ENCODE measurements at regions not wholly inside any gene's neighbourhood (a gene's known extent, or its start where the extent isn't known, plus 50 kb on each side); places are given as distances from the start of the nearest gene placed in this dataset.

- H3K36me3 Mint-ChIP-seq (ENCODE audit: low read depth) = no peaks in the 10 kb centered on the region
Observed at GRCh38 chr1:70628973-70629372, 217.9 kb downstream of the CTH start.

GRCh38 chr1:70633004-70633403 lies 221.9 kb downstream of the CTH start:
- Mint-ChIP-seq H3K27me3 (ENCODE audit: low read depth, poor library complexity) (peaks cover 4% of the 10 kb centered on the region), H3K9me3 (no peaks in the 10 kb centered on the region), H3K4me1 (no peaks in the 10 kb centered on the region), H3K36me3 (ENCODE audit: low read depth) (no peaks in the 10 kb centered on the region), H3K27ac (no peak overlapping the region), H3K4me3 (no peak overlapping the region)
- no peak for TF ChIP-seq CTCF (IDR thresholded peaks at IDR 0.05)
- DNase-seq = no peak

More at GRCh38 chr1:70628973-70629372, 217.9 kb downstream of the CTH start:
- peaks cover 4% of the 10 kb centered on the region for H3K27me3 Mint-ChIP-seq (ENCODE audit: low read depth, poor library complexity)
- H3K27ac Mint-ChIP-seq = no peak overlapping the region
- H3K4me1 Mint-ChIP-seq = no peaks in the 10 kb centered on the region
- peaks cover 3% of the 10 kb centered on the region for H3K9me3 Mint-ChIP-seq
- no peak for DNase-seq
- H3K4me3 Mint-ChIP-seq = no peak overlapping the region
- TF ChIP-seq CTCF (IDR thresholded peaks at IDR 0.05) = no peak

- Mint-ChIP-seq H3K9me3 (no peaks in the 10 kb centered on the region), H3K27ac (no peak overlapping the region), H3K4me3 (no peak overlapping the region), H3K36me3 (ENCODE audit: low read depth) (no peaks in the 10 kb centered on the region), H3K4me1 (no peaks in the 10 kb centered on the region), H3K27me3 (ENCODE audit: low read depth, poor library complexity) (peaks cover 3% of the 10 kb centered on the region)
- TF ChIP-seq CTCF (IDR thresholded peaks at IDR 0.05) = no peak
- DNase-seq = no peak
Observed at GRCh38 chr1:70635868-70636267, 224.8 kb downstream of the CTH start.

- peaks cover 3% of the 10 kb centered on the region for H3K27me3 Mint-ChIP-seq (ENCODE audit: low read depth, poor library complexity)
- no peaks in the 10 kb centered on the region for H3K9me3 Mint-ChIP-seq
- no peak overlapping the region for H3K27ac Mint-ChIP-seq
- TF ChIP-seq CTCF (IDR thresholded peaks at IDR 0.05) = no peak
- no peak for DNase-seq
- H3K4me3 Mint-ChIP-seq = no peak overlapping the region
- no peaks in the 10 kb centered on the region for H3K36me3 Mint-ChIP-seq (ENCODE audit: low read depth)
- H3K4me1 Mint-ChIP-seq = no peaks in the 10 kb centered on the region
Observed at GRCh38 chr1:70641868-70642267, 230.8 kb downstream of the CTH start.

- Mint-ChIP-seq H3K27me3 (ENCODE audit: low read depth, poor library complexity) (peaks cover 3% of the 10 kb centered on the region), H3K4me1 (no peaks in the 10 kb centered on the region), H3K27ac (no peak overlapping the region), H3K4me3 (no peak overlapping the region), H3K36me3 (ENCODE audit: low read depth) (no peaks in the 10 kb centered on the region), H3K9me3 (no peaks in the 10 kb centered on the region)
- no peak for TF ChIP-seq CTCF (IDR thresholded peaks at IDR 0.05)
- DNase-seq = no peak
Observed at GRCh38 chr1:70656361-70656760, 245.3 kb downstream of the CTH start.

- Mint-ChIP-seq H3K27me3 (ENCODE audit: low read depth, poor library complexity) (peaks cover 3% of the 10 kb centered on the region), H3K36me3 (ENCODE audit: low read depth) (no peaks in the 10 kb centered on the region), H3K9me3 (peaks cover 4% of the 10 kb centered on the region), H3K4me3 (no peak overlapping the region), H3K4me1 (no peaks in the 10 kb centered on the region), H3K27ac (no peak overlapping the region)
- no peak for TF ChIP-seq CTCF (IDR thresholded peaks at IDR 0.05)
- no peak for DNase-seq
Observed at GRCh38 chr1:70659891-70660290, 248.8 kb downstream of the CTH start.

Data from nephron progenitor cell (in vitro differentiated cells).